Psoas muscle (tissue), 7 donors: ENCODE measurements at regions not wholly inside any gene's neighbourhood (a gene's known extent, or its start where the extent isn't known, plus 50 kb on each side); places are given as distances from the start of the nearest gene placed in this dataset.

Experiments
- ATAC-seq, 4 donors: fragments of 200-7000 bp; cut with Tn5 transposase; one replicate each; pipeline ENCODE4 v1.9.1; 2020; ENCODE audit warnings: moderate library complexity in 3 of 4, mild to moderate bottlenecking in 2 of 4
- DNase-seq, 2 donors: peaks; one replicate each; pipeline ENCODE4 v3.0.0-alpha.2; 2020
- H3K27ac ChIP-seq: fragments of 200-600 bp; one replicate; pipeline ENCODE4 v1.8.0; 2022
- H3K27me3 ChIP-seq, 3 donors: fragments of 200-600 bp in 1 of 3; one replicate each; pipeline versions ENCODE4 v1.6.1 to v1.8.0; 2013 to 2022; ENCODE audit warnings: low read length in 2 of 3, mild to moderate bottlenecking in 2 of 3, moderate library complexity in 1 of 3; ENCODE audit not compliant: insufficient read depth in 3 of 3
- H3K36me3 ChIP-seq, 2 donors: fragments of 200-600 bp in 1 of 2; one replicate each; pipeline versions ENCODE4 v1.6.1 to v1.8.0; 2013 to 2022; ENCODE audit warnings: low read depth in 1 of 2, mild to moderate bottlenecking in 1 of 2, moderate library complexity in 1 of 2; ENCODE audit not compliant: insufficient read depth in 1 of 2
- H3K4me1 ChIP-seq: fragments of 200-600 bp; one replicate; pipeline ENCODE4 v1.8.0; 2022
- H3K4me3 ChIP-seq: fragments of 200-600 bp; one replicate; pipeline ENCODE4 v1.8.0; 2022; ENCODE audit warnings: mild to moderate bottlenecking
- H3K9me3 ChIP-seq: fragments of 200-600 bp; one replicate; pipeline ENCODE4 v1.8.0; 2022
- CTCF ChIP-seq: fragments of 200-600 bp; IDR thresholded peaks from one replicate; pipeline ENCODE4 v1.8.0; 2022; ENCODE audit warnings: antibody characterized with exemption
- WGBS, 3 donors: extraction: QIAGEN DNeasy Blood & Tissue Kit; methylation state at CpG; one replicate each; pipeline versions ENCODE4 v1.1.6 to v1.1.7; 2013; 5-methylcytosine and 5-hydroxymethylcytosine counted together
- intact Hi-C, 2 donors: fragments of 100-400 bp; cut with DNase I; formaldehyde crosslinking; loops; one replicate each; pipeline versions ENCODE4 v1.11.0 to v1.14.2; 2022
- donor health status: healthy with polysubstance abuse.
- donor health status: DM: no; HTN: no; CAD: no; lungs with moderate emphysema.
- donor health status: Bipolar disorder and iron deficiency.
- donor health status: healthy.
- donor health status: DM: yes; HTN: yes; CAD: no.
- donor health status: DM: no; HTN: no; CAD: no.
- donor health status: DM: yes; HTN: yes; CAD: no.

GRCh38 chr5:174837919-174838902 lies 113.8 kb downstream of the MSX2 start:
- WGBS, 3 donors, result 17 to 21% (median 17%) methylated on average over 8 of the region's 8 CpGs
- H3K4me3 ChIP-seq, result no peak overlapping the region
- peak; percentile 10 for TF ChIP-seq CTCF
- DNase-seq, result peak; percentile 43 to 61
- ATAC-seq, result peak; percentile 56 to 80 (median 64)
- intact Hi-C loops, result no loop called here
- H3K4me1 ChIP-seq, result no peaks in the 10 kb centered on the region
- H3K27ac ChIP-seq, result no peak overlapping the region
- no peaks in the 10 kb centered on the region for H3K9me3 ChIP-seq
- H3K36me3 ChIP-seq, result no peaks in the 10 kb centered on the region
- peaks cover 0 to 5% (median 1%) of the 10 kb centered on the region in 3 donors for H3K27me3 ChIP-seq

- 41 to 57% (median 43%) methylated on average over 5 of the region's 5 CpGs for WGBS, 3 donors
- Histone ChIP-seq H3K4me1 (no peaks in the 10 kb centered on the region), H3K27me3 (peaks cover 0 to 9% (median 0%) of the 10 kb centered on the region in 3 donors), H3K36me3 (no peaks in the 10 kb centered on the region), H3K4me3 (no peak overlapping the region), H3K27ac (no peak overlapping the region), H3K9me3 (no peaks in the 10 kb centered on the region)
- intact Hi-C loops, result no loop called here
- TF ChIP-seq CTCF, result no peak
- ATAC-seq (no peak), DNase-seq (no peak)
These were observed 109.7 kb downstream of the MSX2 start for GRCh38 chr5:174834081-174834480.

- no peak for ATAC-seq
- Histone ChIP-seq H3K27ac (no peak overlapping the region), H3K9me3 (no peaks in the 10 kb centered on the region), H3K27me3 (peaks cover 0 to 9% (median 0%) of the 10 kb centered on the region in 3 donors), H3K4me1 (no peaks in the 10 kb centered on the region), H3K36me3 (no peaks in the 10 kb centered on the region), H3K4me3 (no peak overlapping the region)
- DNase-seq, result no peak
- intact Hi-C loops, result no loop called here
- WGBS, 3 donors, result 52 to 71% (median 64%) methylated on average over 2 of the region's 2 CpGs
- TF ChIP-seq CTCF, result no peak
These were observed 108.4 kb downstream of the MSX2 start for GRCh38 chr5:174832811-174833210.

GRCh38 chr5:174832025-174832424 lies 107.6 kb downstream of the MSX2 start:
- no peak for TF ChIP-seq CTCF
- Histone ChIP-seq H3K27ac (no peak overlapping the region), H3K4me3 (no peak overlapping the region), H3K4me1 (no peaks in the 10 kb centered on the region), H3K36me3 (no peaks in the 10 kb centered on the region), H3K27me3 (peaks cover 0 to 9% (median 0%) of the 10 kb centered on the region in 3 donors), H3K9me3 (no peaks in the 10 kb centered on the region)
- intact Hi-C loops, result no loop called here
- ATAC-seq, result no peak
- 78 to 81% (median 80%) methylated on average over 3 of the region's 3 CpGs for WGBS, 3 donors
- DNase-seq, result no peak
